ENCODE measurements at regions not wholly inside any gene's neighbourhood (a gene's known extent, or its start where the extent isn't known, plus 50 kb on each side); places are given as distances from the start of the nearest gene placed in this dataset.

DNA sequence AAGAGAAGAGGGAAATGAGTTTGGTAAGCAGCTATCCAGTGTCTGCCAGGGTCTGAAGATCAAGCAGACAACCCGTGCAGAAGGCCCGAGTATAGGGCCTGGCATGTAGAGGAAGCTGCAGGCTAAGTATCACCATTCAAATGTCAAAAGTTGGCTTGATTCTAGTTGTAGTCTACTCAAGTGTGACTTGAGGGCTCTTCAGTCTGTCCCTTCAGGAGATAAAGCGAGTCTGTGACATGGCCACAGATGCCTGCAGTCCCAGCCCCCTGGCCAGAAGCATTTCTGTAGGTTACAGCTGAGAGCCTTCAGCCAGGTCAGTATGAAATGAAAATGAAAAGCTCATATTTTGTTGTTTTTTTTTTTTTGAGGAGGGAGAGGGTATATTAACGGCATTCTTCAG, 97.8 kb upstream of the EEPD1 start:
- TF ChIP-seq CEBPB (IDR thresholded peaks at IDR 0.05; ENCODE audit: low read depth, low read length) (no peak), FOS (IDR thresholded peaks at IDR 0.05; ENCODE audit: low read depth, low read length) (no peak), POLR2A (IDR thresholded peaks at IDR 0.05; ENCODE audit: low read depth, low read length) (no peak), MAZ (IDR thresholded peaks at IDR 0.05; ENCODE audit: borderline replicate concordance, low read depth, low read length) (no peak)
- TF ChIP-seq, protein P1, sequence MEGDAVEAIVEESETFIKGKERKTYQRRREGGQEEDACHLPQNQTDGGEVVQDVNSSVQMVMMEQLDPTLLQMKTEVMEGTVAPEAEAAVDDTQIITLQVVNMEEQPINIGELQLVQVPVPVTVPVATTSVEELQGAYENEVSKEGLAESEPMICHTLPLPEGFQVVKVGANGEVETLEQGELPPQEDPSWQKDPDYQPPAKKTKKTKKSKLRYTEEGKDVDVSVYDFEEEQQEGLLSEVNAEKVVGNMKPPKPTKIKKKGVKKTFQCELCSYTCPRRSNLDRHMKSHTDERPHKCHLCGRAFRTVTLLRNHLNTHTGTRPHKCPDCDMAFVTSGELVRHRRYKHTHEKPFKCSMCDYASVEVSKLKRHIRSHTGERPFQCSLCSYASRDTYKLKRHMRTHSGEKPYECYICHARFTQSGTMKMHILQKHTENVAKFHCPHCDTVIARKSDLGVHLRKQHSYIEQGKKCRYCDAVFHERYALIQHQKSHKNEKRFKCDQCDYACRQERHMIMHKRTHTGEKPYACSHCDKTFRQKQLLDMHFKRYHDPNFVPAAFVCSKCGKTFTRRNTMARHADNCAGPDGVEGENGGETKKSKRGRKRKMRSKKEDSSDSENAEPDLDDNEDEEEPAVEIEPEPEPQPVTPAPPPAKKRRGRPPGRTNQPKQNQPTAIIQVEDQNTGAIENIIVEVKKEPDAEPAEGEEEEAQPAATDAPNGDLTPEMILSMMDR (conservative IDR thresholded peaks at IDR 0.05; ENCODE audit: low read depth, low read length): no peak
